GM21576 (cell line): ENCODE measurements at regions not wholly inside any gene's neighbourhood (a gene's known extent, or its start where the extent isn't known, plus 50 kb on each side); places are given as distances from the start of the nearest gene placed in this dataset.

ENCODE experiments used
- ATAC-seq: cut with Tn5 transposase; IDR thresholded peaks from one replicate; pipeline ENCODE4 v1.9.1; 2021; ENCODE audit warnings: mild to moderate bottlenecking, moderate library complexity; ENCODE audit not compliant: unreplicated experiment

- no peak for ATAC-seq
These were observed 131.3 kb upstream of the AP1S2 start for GRCh38 chrX:15985937-15986336.

DNA sequence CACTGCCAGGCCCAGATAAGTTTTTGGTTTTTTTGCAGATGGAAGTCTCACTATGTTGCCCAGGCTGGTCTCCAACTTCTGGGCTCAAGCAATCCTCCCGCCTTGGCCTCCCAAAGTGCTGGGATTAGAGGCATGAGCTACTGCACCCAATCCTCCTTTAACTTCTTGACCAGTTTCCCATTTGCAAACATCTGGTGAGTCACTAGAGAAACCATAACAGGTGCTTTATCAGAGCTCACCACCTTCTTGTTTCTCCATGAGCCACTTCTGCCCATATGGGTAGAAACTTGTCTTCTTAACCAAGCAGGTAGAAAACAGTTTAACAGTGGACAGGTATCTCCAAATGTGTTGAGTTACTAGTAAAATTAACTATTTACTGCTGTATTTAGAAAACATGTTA, 128.4 kb upstream of the AP1S2 start:
- no peak for ATAC-seq

DNA sequence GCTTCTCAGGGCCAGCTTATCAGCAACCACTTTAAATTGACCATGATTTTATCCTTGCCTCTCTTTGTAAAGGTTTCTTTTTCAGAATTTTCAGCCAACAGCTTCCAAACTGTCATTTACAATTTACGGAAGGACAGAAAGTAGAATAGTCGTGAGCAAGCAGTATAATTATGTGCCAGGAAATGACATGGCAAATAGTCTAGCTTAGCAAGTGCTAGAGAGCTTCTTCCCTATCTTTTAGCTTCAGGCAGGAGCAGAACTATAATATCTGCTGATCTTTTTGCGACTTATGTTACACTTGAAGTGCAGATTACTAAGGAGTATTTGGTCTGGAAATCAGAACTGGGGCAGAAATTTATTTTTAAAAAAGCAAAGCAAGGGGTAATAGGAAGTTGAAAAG, 123.0 kb upstream of the AP1S2 start:
- ATAC-seq: no peak

- no peak for ATAC-seq
These were observed 121.8 kb upstream of the AP1S2 start for GRCh38 chrX:15976396-15976795.

DNA sequence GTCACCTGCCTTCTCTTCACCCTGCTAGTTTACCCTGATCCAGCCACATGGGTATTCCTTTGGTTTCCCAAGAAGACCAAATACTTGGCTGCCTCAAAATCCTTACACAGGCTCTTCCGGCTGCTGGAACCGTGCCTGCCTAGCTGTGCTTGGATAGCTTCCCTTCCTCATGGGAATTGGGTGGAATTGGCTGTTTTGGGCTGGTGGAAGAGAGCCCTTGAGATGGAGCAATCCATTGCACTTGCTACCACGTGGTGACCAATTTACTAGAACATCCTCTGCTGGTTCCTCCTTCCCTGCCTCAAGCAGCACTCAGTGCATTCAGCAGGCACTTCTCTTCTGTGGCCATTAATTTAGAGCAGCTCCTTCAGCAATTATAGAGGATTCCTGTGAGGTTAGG, 119.3 kb upstream of the AP1S2 start:
- no peak for ATAC-seq

GRCh38 chrX:15973299-15973698, 118.7 kb upstream of the AP1S2 start:
- peak; percentile 79 for ATAC-seq

- no peak for ATAC-seq
These were observed 117.1 kb upstream of the AP1S2 start for GRCh38 chrX:15971696-15972095.

DNA sequence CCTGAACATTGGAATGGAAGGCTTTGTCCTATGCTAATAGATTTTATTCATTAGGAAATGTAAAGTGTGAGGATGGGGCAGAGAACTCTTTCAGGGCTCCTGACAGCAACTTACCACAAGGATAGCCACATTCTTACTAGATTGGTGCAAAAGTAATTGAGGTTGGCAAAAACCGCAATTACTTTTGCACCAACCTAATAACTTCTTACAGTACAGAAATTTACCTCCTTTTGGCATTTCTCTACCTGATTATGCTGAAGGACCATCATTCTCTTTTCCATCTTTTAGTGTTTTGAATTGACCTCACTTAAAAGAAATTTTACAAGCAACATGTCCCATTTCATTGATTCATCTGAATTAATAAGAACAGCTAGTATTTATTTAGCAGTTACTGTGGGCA, 109.2 kb upstream of the AP1S2 start:
- no peak for ATAC-seq

DNA sequence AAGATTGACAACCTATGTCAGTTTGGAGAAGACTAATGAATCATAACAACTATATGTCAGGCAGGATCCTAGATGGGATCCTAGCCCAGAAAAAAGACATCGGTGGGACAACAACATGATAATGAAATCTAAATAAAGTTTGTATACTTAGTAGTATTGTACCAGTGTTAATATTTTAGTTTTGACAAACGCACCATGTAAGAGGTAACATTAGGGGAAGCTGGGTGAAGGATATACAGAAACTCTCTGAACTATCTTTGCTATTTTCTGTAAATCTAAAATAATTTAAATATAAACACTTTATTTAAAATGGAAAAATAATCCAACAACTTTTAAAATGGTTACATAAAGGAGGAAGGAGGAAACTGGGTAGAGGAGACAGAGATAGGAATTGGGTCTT, 105.6 kb upstream of the AP1S2 start:
- ATAC-seq: no peak

DNA sequence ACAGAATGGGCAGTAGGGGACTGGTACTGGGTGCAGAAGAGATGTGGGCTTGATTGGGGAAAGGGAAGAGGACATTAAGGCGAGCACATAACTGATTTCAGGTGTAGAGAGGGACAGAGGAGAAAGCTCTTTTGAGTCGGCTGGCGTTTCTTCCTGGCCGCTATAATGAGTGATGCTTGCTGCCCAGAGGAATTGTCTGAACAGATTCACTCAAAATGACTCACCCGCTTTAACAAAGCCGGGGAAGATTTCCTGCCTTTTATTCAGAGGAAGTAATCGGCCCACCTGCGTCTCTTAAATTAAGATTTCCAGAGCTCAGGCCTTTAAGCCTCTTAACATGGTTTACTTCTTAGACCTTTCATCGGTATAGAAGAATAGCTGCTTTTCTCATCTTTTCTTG, 102.1 kb upstream of the AP1S2 start:
- ATAC-seq: no peak

- no peak for ATAC-seq
These were observed 99.2 kb upstream of the AP1S2 start for GRCh38 chrX:15953801-15954200.

DNA sequence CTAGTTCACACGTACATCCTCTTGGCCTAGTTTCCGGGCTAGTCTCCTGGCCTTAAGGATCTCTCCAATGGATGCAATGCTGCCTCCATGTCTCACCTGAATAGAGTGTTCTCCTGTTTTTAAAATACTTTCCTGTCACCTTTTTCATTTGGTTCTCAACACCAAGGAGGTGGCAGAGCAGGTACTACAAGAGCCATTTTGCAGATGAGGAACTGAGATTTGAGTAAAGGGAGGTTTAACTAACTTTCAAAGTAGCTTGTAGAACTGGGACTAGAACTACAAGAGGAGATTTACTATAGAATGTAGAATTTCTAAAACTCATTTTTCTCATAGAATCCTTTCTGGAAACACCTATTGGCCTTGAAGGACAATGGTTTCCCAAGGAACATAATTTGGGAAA, 97.6 kb upstream of the AP1S2 start:
- ATAC-seq: no peak

- no peak for ATAC-seq
These were observed 93.7 kb upstream of the AP1S2 start for GRCh38 chrX:15948318-15948660.

- no peak for ATAC-seq
These were observed 93.2 kb upstream of the AP1S2 start for GRCh38 chrX:15947648-15948317.

GRCh38 chrX:15946783-15947580, 92.4 kb upstream of the AP1S2 start:
- no peak for ATAC-seq

DNA sequence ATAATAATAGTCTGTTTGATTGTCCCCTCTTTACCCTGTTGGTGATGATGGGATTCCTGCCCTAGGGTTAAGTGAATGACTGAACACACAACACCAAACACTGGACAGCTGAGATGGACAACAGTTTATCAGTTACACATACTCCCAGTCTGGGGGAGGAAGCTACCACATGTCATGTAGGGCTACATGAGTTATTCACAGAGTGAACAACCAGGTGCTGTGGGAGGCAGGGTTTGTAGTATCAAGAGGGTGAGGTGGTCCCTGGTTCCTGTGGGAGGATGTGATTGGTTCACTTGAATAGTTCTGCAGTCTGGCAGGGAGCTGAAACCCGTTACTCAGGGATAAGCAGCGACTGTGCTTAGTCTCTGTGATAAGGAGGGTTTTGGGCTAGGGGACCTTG, 88.8 kb upstream of the AP1S2 start:
- no peak for ATAC-seq

DNA sequence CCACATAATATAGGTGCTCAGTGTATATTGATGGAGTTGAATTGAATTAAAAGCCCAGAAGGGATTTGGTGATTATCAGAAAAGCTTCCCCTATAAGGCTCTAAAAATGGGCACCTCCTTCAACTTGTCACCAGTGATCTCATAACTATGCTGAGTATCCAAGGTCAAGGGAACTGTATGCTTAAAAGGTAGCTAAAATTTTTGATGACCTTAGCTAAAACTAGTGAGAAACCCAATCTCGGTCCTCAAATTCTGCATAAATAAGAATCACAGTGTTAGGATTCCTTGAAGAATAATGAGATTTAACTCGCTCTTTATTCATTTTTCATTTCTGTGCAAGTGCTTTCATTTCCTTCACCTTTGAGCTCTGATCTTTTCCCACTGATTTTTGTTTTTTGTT, 87.7 kb upstream of the AP1S2 start:
- ATAC-seq: no peak

GRCh38 chrX:15939737-15940136, 85.1 kb upstream of the AP1S2 start:
- ATAC-seq: no peak

GRCh38 chrX:15938072-15938471, 83.5 kb upstream of the AP1S2 start:
- ATAC-seq: no peak

DNA sequence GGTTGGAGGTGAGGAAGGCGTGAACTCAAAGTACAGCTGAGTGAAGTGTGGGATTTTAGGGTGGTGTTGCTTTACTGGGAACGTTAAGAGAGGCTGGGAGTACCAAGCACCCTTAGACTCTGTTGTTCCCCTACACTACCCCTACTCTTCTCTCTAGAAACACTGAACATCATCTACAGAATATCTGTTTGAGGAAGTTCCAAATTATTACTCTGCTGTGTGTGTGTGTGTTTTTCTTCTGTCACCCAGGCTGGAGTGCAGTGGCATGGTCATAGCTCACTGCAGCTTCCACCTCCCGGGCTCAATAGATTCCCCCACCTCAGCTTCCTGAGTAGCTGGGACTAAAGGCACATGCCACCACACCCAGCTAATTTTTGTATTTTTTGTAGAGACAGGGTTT, 76.7 kb upstream of the AP1S2 start:
- no peak for ATAC-seq

GRCh38 chrX:15930585-15930984, 76.0 kb upstream of the AP1S2 start:
- no peak for ATAC-seq

DNA sequence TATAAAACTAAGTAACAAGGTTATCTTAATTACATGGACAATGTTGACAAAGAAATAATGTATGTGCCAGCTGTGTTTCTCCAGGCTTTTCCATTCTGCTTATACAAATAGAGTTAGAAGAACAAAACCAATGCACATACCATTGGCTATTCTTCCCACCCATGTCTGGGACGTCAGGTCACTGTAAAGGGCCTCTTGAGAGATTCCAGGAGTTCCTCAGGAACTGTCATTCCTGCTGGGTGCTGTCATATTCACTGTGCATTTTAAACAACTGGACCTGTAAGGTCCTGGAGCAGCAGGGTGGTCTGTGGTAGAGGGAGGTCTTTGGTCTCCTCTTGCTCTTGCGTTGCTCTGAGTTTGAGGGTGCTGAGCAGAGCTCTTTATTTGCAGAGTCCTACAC, 74.6 kb upstream of the AP1S2 start:
- no peak for ATAC-seq

DNA sequence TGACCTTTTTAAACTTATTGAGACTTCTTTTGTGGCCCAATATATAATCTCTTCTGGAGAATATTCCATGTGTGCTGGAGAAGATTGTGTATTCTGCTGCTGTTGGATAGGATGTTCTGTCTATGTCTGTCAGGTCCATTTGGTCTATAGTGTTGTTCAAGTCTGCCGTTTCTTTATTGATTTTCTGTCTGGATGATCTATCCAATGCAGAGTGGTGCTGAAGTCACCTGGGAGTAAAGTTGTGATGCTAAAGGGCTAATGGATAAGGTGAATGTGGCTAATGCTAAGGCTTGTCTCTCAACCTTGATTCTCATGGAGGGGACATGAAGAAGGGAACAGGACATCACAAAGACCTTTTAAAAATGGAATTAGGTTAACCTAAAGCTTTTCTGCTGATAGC, 72.0 kb upstream of the AP1S2 start:
- no peak for ATAC-seq
